GM12873 (cell line): ENCODE measurements at regions not wholly inside any gene's neighbourhood (a gene's known extent, or its start where the extent isn't known, plus 50 kb on each side); places are given as distances from the start of the nearest gene placed in this dataset.

Source experiments
- CTCF ChIP-seq: IDR thresholded peaks from 2 replicates; pipeline ENCODE4 v1.5.1; 2012; ENCODE audit warnings: low read depth, mild to moderate bottlenecking, moderate library complexity, low read length, control low read depth; ENCODE audit not compliant: insufficient read depth; ENCODE audit errors: missing control alignments

- TF ChIP-seq CTCF: no peak
These were observed 59.8 kb upstream of the AASS start for GRCh38 chr7:122203814-122204213.

GRCh38 chr7:122200888-122201287, 56.8 kb upstream of the AASS start:
- TF ChIP-seq CTCF: no peak

DNA sequence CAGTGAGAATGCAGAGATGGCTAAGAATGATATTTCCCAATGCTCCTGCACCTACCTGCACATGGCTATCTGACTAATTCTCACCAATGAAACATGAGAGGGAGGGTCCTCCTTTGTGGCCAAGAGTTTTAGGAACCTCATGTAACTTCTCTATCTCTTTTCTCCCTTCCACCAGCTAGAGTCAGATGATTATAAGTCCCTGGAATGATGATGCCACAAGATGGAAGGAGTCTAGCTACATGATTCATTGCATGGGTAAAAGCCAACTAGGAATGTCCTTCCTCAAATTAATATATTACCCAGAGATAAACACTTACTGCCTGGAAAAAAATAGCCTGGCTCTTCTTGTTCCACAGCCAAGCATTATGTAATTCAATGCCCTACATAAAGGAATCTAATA, 55.1 kb upstream of the AASS start:
- no peak for TF ChIP-seq CTCF

- no peak for TF ChIP-seq CTCF
These were observed 54.5 kb upstream of the AASS start for GRCh38 chr7:122198581-122198980.
